GM12801 (cell line): ENCODE measurements at regions not wholly inside any gene's neighbourhood (a gene's known extent, or its start where the extent isn't known, plus 50 kb on each side); places are given as distances from the start of the nearest gene placed in this dataset.

Experiments
- CTCF ChIP-seq: IDR thresholded peaks from one replicate; pipeline ENCODE4 v1.5.1; 2011; ENCODE audit warnings: control low read depth; ENCODE audit not compliant: insufficient read length; ENCODE audit errors: extremely low read depth

- TF ChIP-seq CTCF = no peak
Observed at GRCh38 chr1:5798151-5798730, 194.0 kb downstream of the NPHP4 start.

DNA sequence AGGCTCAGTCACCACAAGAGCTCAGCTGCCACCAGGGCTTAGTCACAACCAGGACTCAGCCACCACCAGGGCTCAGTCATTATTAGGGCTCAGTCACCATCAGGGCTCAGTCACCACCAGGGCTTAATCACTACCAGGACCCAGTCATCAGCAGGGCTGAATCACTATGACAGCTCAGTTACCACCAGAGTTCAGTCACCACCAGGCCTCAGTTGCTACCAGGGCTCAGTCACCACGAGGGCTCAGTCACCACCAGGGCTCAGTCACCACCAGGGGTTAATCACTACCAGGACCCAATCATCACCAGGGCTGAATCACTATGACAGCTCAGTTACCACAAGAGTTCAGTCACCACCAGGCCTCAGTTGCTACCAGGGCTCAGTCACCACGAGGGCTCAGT is 196.2 kb downstream of the NPHP4 start:
- no peak for TF ChIP-seq CTCF

DNA sequence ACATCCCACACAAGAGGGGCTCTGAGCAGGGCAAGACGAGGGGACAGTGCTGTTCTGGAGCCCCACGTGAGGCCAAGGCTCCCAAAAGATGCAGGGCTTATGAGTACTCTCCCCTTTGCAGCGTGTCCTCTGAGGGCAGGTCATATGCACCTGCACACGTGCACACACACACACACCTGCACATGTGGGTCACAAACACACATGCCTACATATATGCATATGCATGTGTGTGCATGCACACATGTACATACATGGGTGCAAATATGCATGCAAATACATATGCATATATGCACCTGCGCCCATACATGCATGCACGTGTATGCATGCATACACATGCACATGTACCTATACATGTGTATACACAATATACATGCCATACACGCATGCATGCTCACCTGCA is 197.9 kb downstream of the NPHP4 start:
- no peak for TF ChIP-seq CTCF

DNA sequence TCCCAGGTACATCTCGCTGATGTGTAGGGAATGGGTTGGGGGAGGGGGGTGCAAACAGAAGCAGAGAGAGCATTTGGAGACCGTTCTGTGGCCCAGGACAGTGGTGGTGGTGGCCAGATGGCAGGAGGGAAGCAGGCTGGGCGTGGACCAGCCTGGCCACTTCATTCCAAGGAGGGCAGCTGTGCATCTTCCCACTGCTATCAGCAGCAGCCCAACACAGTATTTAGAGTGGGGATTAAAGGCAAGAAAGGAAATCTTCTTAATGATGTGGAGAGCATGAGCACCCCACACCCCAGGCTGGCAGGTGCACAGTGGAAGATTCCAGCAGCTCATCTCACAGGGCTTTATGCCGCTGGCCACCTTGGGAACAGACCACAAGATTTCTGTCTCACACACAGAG is 198.7 kb downstream of the NPHP4 start:
- no peak for TF ChIP-seq CTCF

- TF ChIP-seq CTCF = no peak
Observed at GRCh38 chr1:5781079-5781478, 211.1 kb downstream of the NPHP4 start.

DNA sequence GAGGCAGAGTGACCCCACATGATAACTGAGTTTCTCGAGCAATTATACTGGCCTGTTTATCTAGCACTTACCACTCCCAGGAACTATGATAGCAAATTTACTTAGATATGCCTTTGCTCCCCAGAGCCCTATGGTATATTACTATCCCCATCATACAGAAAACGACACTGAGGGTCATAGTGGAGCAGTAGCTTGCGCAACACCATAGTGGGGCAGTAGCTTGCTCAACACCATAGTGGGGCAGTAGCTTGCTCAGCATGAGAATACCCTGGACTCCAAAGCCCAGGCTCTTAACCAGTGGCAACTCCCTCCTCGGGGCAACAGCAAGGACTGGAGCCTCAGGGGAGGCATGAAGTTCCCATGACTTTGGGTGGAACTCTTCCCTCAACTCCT is 211.9 kb downstream of the NPHP4 start:
- TF ChIP-seq CTCF = no peak

- TF ChIP-seq CTCF = no peak
Observed at GRCh38 chr1:5779608-5780323, 212.5 kb downstream of the NPHP4 start.
